ENCODE measurements at regions not wholly inside any gene's neighbourhood (a gene's known extent, or its start where the extent isn't known, plus 50 kb on each side); places are given as distances from the start of the nearest gene placed in this dataset.

DNA sequence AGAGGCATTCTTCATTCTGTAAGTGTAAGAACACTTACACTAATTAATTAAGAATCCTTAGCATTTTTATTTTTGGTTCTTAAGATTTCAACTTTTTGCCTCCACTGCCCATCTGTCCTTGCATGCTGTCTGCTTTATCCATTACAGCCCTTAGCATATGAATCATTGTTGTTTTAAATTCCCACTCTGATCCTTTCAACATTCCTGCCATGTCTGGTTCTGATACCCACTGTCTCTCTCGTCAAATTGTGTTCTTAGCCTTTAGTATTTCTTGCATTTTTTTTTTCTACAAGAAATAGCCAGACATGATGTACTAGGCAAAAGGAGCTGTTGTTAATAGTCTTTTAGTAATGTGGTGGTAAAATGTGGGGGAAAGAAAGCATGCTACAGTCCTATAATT is 1360.0 kb downstream of the TECRL start:
- no peak overlapping the region for H2BK12ac ChIP-seq (ENCODE audit: insufficient read length, low read depth, low read length)
- TF ChIP-seq, protein P1, sequence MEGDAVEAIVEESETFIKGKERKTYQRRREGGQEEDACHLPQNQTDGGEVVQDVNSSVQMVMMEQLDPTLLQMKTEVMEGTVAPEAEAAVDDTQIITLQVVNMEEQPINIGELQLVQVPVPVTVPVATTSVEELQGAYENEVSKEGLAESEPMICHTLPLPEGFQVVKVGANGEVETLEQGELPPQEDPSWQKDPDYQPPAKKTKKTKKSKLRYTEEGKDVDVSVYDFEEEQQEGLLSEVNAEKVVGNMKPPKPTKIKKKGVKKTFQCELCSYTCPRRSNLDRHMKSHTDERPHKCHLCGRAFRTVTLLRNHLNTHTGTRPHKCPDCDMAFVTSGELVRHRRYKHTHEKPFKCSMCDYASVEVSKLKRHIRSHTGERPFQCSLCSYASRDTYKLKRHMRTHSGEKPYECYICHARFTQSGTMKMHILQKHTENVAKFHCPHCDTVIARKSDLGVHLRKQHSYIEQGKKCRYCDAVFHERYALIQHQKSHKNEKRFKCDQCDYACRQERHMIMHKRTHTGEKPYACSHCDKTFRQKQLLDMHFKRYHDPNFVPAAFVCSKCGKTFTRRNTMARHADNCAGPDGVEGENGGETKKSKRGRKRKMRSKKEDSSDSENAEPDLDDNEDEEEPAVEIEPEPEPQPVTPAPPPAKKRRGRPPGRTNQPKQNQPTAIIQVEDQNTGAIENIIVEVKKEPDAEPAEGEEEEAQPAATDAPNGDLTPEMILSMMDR (conservative IDR thresholded peaks at IDR 0.05): no peak

More for the DNA sequence above, 1360.0 kb downstream of the TECRL start:
- peaks cover 0 to 5% (median 4%) of the 10 kb centered on the region in 3 experiments; a peak in 3 of 7 replicates for H3K36me3 Mint-ChIP-seq (ENCODE audit: insufficient read depth in 1 of 3, low read depth in 3 of 3)
- H3K18ac ChIP-seq (ENCODE audit: insufficient read length, low read depth, low read length): no peak overlapping the region
- no peak overlapping the region for H3K27ac ChIP-seq (ENCODE audit: insufficient read length, low read depth, low read length)
- H2AFZ ChIP-seq (ENCODE audit: low read length): no peak overlapping the region
- H3K4me2 ChIP-seq (ENCODE audit: insufficient read depth, insufficient read length, low read length): no peak overlapping the region
- no peaks in the 10 kb centered on the region for H3K4me1 ChIP-seq (ENCODE audit: insufficient read depth, low read length)
- H2AK5ac ChIP-seq (ENCODE audit: insufficient read length, low read length): no peak overlapping the region
- no peak overlapping the region for H4K91ac ChIP-seq (ENCODE audit: insufficient read length, low read depth, low read length)
- H3K79me1 ChIP-seq (ENCODE audit: insufficient read depth, low read depth, low read length, poor library complexity, severe bottlenecking): no peaks in the 10 kb centered on the region
- H3K27me3 Mint-ChIP-seq (ENCODE audit: low read depth): no peaks in the 10 kb centered on the region
- no peaks in the 10 kb centered on the region for H3K27me3 ChIP-seq (ENCODE audit: insufficient read depth, low read length)
- H2BK15ac ChIP-seq (ENCODE audit: low read depth, low read length): no peak overlapping the region
- no peak overlapping the region for H3K23ac ChIP-seq (ENCODE audit: insufficient read length, low read depth, low read length)
- H3K4ac ChIP-seq (ENCODE audit: low read depth, low read length): no peak overlapping the region
- no peaks in the 10 kb centered on the region for H3K9me3 ChIP-seq (ENCODE audit: control insufficient read depth, low read depth, low read length)
- H3K9ac ChIP-seq (ENCODE audit: extremely low read depth, insufficient read length, low read length): no peak overlapping the region
- peaks cover 3 to 9% of the 10 kb centered on the region in 2 experiments; a peak in 4 of 5 replicates for H3K9me3 Mint-ChIP-seq
- H4K5ac ChIP-seq (ENCODE audit: insufficient read length, low read depth, low read length): no peak overlapping the region
- H3T11ph ChIP-seq (ENCODE audit: low read length): no peak overlapping the region
- H4K8ac ChIP-seq (replicated peaks; ENCODE audit: insufficient read length, low read depth, low read length): no peak overlapping the region
- H3K23me2 ChIP-seq (ENCODE audit: insufficient read length, low read depth, low read length, poor library complexity, severe bottlenecking): no peaks in the 10 kb centered on the region
- no peak overlapping the region for H2BK20ac ChIP-seq (ENCODE audit: low read depth, low read length, poor library complexity, severe bottlenecking)
- H4K20me1 ChIP-seq (ENCODE audit: control insufficient read depth, insufficient read depth, insufficient read length): no peaks in the 10 kb centered on the region
- no peak overlapping the region for H2BK5ac ChIP-seq (ENCODE audit: insufficient read length, low read length)
- H3K14ac ChIP-seq (ENCODE audit: insufficient read depth, low read length): no peak overlapping the region
- H2BK120ac ChIP-seq (ENCODE audit: low read depth, low read length, poor library complexity, severe bottlenecking): no peak overlapping the region
- H3K56ac ChIP-seq (ENCODE audit: insufficient read length, low read depth, low read length): no peak overlapping the region
- no peak overlapping the region for H3K4me3 Mint-ChIP-seq
- no CpG with 5 or more reads among the region's 1 CpG for WGBS (ENCODE audit: extremely low coverage, insufficient read length, low lambda C conversion rate)
- no peaks in the 10 kb centered on the region for H3K79me2 ChIP-seq (ENCODE audit: insufficient read depth, low read length)
- no peak for DNase-seq
- no peak overlapping the region; a peak in 1 of 7 replicates for H3K27ac Mint-ChIP-seq
- peaks cover 0 to 10% of the 10 kb centered on the region in 2 experiments; a peak in 2 of 4 replicates for H3K4me1 Mint-ChIP-seq

Data from H9 (cell line).